GM12891 (cell line): ENCODE measurements at regions not wholly inside any gene's neighbourhood (a gene's known extent, or its start where the extent isn't known, plus 50 kb on each side); places are given as distances from the start of the nearest gene placed in this dataset.

ENCODE experiments used
- DNase-seq: peaks from one replicate; pipeline ENCODE4 v3.0.0; 2011; ENCODE audit warnings: low spot score; ENCODE audit not compliant: insufficient read length
- FAIRE-seq: peaks from 2 replicates; lab custom pipeline; 2011; peaks lifted over from hg19 to GRCh38; lab: Jason Lieb, UNC
- PAX5 ChIP-seq: IDR thresholded peaks from 2 replicates; pipeline ENCODE4 v1.6.1; 2011; ENCODE audit warnings: low read length, moderate library complexity, mild to moderate bottlenecking; ENCODE audit not compliant: insufficient read depth, severe bottlenecking
- POLR2A ChIP-seq: IDR thresholded peaks from 2 replicates; pipeline ENCODE4 v1.6.1; 2011; ENCODE audit warnings: low read depth, low read length, control low read depth
- POLR2AphosphoS5 ChIP-seq: IDR thresholded peaks from 2 replicates; pipeline ENCODE4 v1.6.1; 2011; ENCODE audit warnings: low read depth, low read length, control low read depth
- POU2F2 ChIP-seq: IDR thresholded peaks from 2 replicates; pipeline ENCODE4 v1.6.1; 2011; ENCODE audit warnings: low read depth, mild to moderate bottlenecking, control low read depth, low read length, moderate library complexity
- SPI1 ChIP-seq: IDR thresholded peaks from 2 replicates; pipeline ENCODE4 v1.6.1; 2011; ENCODE audit warnings: low read depth, low read length, control low read depth
- TAF1 ChIP-seq: IDR thresholded peaks from 2 replicates; pipeline ENCODE4 v1.6.1; 2011; ENCODE audit warnings: low read depth, low read length, control low read depth

DNA sequence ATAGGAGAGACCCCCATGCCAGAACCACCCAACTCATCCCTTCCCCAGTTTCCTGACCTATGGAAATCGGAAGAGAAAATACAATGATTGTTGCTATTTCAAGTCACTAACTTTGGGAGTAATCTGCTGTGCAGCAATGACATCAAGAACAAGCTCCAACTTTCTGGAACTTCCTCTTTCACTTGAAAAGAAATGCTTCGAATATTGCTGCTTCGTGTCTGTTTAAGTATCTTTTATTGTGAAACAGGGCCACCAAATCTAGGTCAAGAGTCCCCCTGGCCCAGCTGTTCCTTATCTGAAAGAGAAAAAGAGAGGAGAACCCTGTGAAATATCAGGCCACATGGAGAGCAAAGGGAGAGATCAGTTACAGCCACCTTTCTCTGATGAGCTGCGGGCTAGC, 59.4 kb upstream of the DNAH5 start:
- no peak for FAIRE-seq
- DNase-seq = no peak
- TF ChIP-seq TAF1 (no peak), POU2F2 (no peak), POLR2AphosphoS5 (no peak), SPI1 (no peak), PAX5 (no peak)

DNA sequence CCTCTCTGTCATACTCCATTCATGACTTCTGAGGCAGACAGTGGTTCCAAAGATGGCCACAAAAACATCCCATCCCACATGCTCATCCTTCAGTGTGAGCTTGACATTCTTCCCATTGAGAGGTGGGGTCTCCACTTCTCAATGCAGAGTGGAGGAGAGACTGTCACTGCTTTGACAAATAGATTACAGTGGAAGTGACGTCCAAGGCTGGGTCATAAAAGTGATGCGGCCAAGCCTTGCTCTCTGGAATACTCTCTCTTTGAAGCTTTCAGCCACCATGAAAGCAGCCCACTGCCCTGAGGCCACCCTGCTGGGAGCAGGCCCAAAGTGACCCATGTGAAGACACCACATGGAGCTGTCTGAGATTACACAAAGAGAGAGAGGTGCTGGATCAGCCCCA, 59.0 kb upstream of the DNAH5 start:
- no peak for TF ChIP-seq SPI1
- no peak for TF ChIP-seq PAX5
- no peak for TF ChIP-seq POU2F2
- no peak for TF ChIP-seq POLR2AphosphoS5
- no peak for TF ChIP-seq POLR2A
- TF ChIP-seq TAF1 = no peak
- FAIRE-seq (no peak), DNase-seq (no peak)

DNA sequence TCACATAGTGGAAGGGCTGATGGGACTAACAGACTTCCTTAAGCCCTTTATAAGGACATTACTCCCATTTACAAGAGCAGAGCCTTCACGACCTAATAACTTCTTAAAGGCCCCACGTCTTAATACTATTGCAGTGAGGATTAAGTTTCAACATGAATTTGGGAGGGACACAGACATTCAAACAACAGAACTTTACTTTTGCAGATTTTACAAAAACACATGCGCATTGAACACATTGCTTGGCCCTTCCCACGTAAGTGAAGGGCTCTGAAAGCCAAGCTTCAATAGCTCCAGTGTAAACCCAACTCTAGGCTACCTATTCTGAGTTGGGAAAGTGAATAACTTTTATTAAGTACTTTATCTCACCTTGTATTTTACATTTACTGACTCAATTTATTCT, 53.8 kb upstream of the DNAH5 start:
- DNase-seq (no peak), FAIRE-seq (no peak)
- TF ChIP-seq TAF1 = no peak

DNA sequence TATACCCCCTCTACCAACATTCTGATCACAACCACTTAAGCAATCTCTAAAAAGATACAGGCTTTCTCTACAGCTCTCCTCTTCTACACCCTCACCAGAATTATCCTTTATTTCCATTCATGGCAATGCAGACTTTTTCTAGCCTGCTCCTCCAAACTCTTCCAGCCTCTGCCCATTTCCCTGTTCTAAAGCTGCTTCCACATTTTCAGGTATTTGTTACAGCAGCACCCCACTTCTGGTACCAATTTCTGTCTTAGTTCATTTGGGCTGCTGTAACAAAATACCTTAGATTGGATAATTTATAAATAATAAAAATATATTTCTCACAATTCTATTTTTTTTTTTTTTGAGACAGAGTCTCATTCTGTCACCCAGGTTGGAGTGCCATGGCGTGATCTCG, 53.0 kb upstream of the DNAH5 start:
- DNase-seq = no peak
- TF ChIP-seq POLR2AphosphoS5 (no peak), TAF1 (no peak), PAX5 (no peak), POU2F2 (no peak), POLR2A (no peak), SPI1 (no peak)
- FAIRE-seq = no peak

DNA sequence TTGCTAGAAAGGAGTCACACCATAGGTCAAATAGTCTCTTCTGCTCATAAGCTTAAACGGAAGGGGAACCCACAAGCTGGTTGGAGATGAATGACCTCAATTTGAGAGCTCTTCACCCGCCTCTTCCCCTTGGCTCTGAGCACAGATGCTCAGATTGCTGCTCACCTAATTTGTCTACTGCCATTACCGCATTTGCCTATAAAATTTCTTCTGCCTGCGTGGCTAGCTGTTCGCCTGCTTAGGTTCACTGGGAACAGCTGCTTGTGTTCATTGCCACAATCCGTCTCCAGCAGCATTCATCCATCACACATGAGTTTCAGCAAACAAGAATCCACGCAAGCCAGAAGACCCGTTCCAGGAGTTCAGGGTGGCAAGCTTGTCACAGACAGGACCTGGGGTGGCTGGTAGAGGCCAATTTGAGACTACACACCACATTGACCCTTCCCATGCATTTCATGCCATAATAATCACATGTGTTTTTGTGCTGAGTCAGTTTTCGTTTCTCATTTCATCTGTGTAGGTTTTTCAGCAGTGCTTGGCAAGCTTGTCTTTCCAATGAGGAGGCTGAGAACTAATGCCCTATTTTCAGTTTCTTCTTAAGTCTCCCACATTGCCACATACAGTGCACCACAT, 50.2 kb upstream of the DNAH5 start:
- TF ChIP-seq TAF1 = no peak
- DNase-seq = no peak
- no peak for FAIRE-seq
